Raji (cell line): ENCODE measurements at regions not wholly inside any gene's neighbourhood (a gene's known extent, or its start where the extent isn't known, plus 50 kb on each side); places are given as distances from the start of the nearest gene placed in this dataset.

Source experiments
- POLR2A ChIP-seq: IDR thresholded peaks from 2 replicates; pipeline ENCODE4 v1.6.1; 2011; ENCODE audit warnings: low read depth, low read length, control low read depth; ENCODE audit not compliant: insufficient read depth

GRCh38 chr17:79517827-79518584 is 92.8 kb downstream of the RBFOX3 start:
- TF ChIP-seq POLR2A = no peak

- TF ChIP-seq POLR2A = no peak
Observed at GRCh38 chr17:79515646-79516571, 94.9 kb downstream of the RBFOX3 start.

GRCh38 chr17:79515110-79515509 is 95.7 kb downstream of the RBFOX3 start:
- TF ChIP-seq POLR2A = no peak

GRCh38 chr17:79513820-79514535 is 96.9 kb downstream of the RBFOX3 start:
- no peak for TF ChIP-seq POLR2A

- TF ChIP-seq POLR2A = no peak
Observed at GRCh38 chr17:79513206-79513605, 97.6 kb downstream of the RBFOX3 start.

- no peak for TF ChIP-seq POLR2A
Observed at GRCh38 chr17:79511471-79511870, 99.4 kb downstream of the RBFOX3 start.

- no peak for TF ChIP-seq POLR2A
Observed at GRCh38 chr17:79510071-79510470, 100.8 kb downstream of the RBFOX3 start.

- no peak for TF ChIP-seq POLR2A
Observed at GRCh38 chr17:79509490-79509889, 101.4 kb downstream of the RBFOX3 start.

GRCh38 chr17:79509008-79509407 is 101.8 kb downstream of the RBFOX3 start:
- no peak for TF ChIP-seq POLR2A

- TF ChIP-seq POLR2A = no peak
Observed at GRCh38 chr17:79508291-79508716, 102.5 kb downstream of the RBFOX3 start.

- TF ChIP-seq POLR2A = no peak
Observed at GRCh38 chr17:79506955-79507354, 103.9 kb downstream of the RBFOX3 start.

GRCh38 chr17:79506150-79506870 is 104.5 kb downstream of the RBFOX3 start:
- no peak for TF ChIP-seq POLR2A

- TF ChIP-seq POLR2A = no peak
Observed at GRCh38 chr17:79505199-79505598, 105.7 kb downstream of the RBFOX3 start.

- no peak for TF ChIP-seq POLR2A
Observed at GRCh38 chr17:79504181-79504605, 106.7 kb downstream of the RBFOX3 start.
